SK-N-SH (cell line): ENCODE measurements at regions not wholly inside any gene's neighbourhood (a gene's known extent, or its start where the extent isn't known, plus 50 kb on each side); places are given as distances from the start of the nearest gene placed in this dataset.

ENCODE experiments used
- FOSL2 ChIP-seq: IDR thresholded peaks from 2 replicates; pipeline ENCODE4 v1.4.0; 2012; ENCODE audit warnings: low read depth, mild to moderate bottlenecking, moderate library complexity, borderline replicate concordance
- FOXM1 ChIP-seq: IDR thresholded peaks from 2 replicates; pipeline ENCODE4 v1.4.0; 2012; ENCODE audit warnings: low read depth, mild to moderate bottlenecking
- TCF12 ChIP-seq: IDR thresholded peaks from 2 replicates; pipeline ENCODE4 v1.4.0; 2012
- TF ChIP-seq, protein P1 (sequence below): fragments of 200-600 bp; sonication (generic); IDR thresholded peaks from 2 replicates; pipeline ENCODE4 v1.6.1; 2017; ENCODE audit warnings: antibody characterized with exemption, mild to moderate bottlenecking, moderate library complexity
- TF ChIP-seq, protein P2 (sequence below): IDR thresholded peaks from 2 replicates; pipeline ENCODE4 v1.4.0; 2012; ENCODE audit warnings: low read depth, borderline replicate concordance

DNA sequence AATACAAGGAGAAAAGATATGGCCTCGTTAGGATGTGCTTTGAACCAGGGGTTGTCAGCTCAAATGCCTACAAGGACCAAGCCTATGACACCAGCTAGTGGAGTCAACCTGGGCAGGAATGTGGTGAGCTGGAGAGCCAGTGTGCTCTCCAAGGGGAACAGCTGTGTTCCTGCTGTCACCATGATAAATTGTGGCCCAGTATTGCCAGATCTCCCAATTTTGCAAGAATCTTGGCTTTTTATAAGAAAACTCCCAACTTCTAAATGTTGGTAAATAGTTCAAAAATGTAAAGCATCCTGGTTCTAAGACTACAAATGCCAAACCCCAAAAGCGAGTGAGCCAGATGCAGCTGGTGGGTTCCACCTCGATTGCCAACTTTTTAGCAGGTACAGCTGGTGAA, 391.1 kb downstream of the PLPP3 start:
- TF ChIP-seq, protein P1, sequence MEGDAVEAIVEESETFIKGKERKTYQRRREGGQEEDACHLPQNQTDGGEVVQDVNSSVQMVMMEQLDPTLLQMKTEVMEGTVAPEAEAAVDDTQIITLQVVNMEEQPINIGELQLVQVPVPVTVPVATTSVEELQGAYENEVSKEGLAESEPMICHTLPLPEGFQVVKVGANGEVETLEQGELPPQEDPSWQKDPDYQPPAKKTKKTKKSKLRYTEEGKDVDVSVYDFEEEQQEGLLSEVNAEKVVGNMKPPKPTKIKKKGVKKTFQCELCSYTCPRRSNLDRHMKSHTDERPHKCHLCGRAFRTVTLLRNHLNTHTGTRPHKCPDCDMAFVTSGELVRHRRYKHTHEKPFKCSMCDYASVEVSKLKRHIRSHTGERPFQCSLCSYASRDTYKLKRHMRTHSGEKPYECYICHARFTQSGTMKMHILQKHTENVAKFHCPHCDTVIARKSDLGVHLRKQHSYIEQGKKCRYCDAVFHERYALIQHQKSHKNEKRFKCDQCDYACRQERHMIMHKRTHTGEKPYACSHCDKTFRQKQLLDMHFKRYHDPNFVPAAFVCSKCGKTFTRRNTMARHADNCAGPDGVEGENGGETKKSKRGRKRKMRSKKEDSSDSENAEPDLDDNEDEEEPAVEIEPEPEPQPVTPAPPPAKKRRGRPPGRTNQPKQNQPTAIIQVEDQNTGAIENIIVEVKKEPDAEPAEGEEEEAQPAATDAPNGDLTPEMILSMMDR, result no peak
- TF ChIP-seq FOSL2 (no peak), FOXM1 (no peak), TCF12 (no peak)
- TF ChIP-seq, protein P2, sequence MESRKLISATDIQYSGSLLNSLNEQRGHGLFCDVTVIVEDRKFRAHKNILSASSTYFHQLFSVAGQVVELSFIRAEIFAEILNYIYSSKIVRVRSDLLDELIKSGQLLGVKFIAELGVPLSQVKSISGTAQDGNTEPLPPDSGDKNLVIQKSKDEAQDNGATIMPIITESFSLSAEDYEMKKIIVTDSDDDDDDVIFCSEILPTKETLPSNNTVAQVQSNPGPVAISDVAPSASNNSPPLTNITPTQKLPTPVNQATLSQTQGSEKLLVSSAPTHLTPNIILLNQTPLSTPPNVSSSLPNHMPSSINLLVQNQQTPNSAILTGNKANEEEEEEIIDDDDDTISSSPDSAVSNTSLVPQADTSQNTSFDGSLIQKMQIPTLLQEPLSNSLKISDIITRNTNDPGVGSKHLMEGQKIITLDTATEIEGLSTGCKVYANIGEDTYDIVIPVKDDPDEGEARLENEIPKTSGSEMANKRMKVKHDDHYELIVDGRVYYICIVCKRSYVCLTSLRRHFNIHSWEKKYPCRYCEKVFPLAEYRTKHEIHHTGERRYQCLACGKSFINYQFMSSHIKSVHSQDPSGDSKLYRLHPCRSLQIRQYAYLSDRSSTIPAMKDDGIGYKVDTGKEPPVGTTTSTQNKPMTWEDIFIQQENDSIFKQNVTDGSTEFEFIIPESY, result no peak
